Fibroblast of pulmonary artery (primary cell): ENCODE measurements at regions not wholly inside any gene's neighbourhood (a gene's known extent, or its start where the extent isn't known, plus 50 kb on each side); places are given as distances from the start of the nearest gene placed in this dataset.

ENCODE experiments used
- DNase-seq: peaks from one replicate; pipeline ENCODE4 v3.0.0-alpha.2; 2010; ENCODE audit warnings: low read depth
- H3K4me3 ChIP-seq: replicated peaks from 2 replicates; pipeline ENCODE4 v1.5.1; 2011; ENCODE audit warnings: low read depth, mild to moderate bottlenecking, control low read depth, low read length, moderate library complexity
- TF ChIP-seq, protein P1 (sequence below): IDR thresholded peaks from 2 replicates; pipeline ENCODE4 v1.5.1; 2011; ENCODE audit warnings: mild to moderate bottlenecking, control low read depth, low read length, inconsistent platforms; ENCODE audit errors: missing control alignments

GRCh38 chr3:109825971-109826810 lies 488.8 kb upstream of the DPPA4 start:
- H3K4me3 ChIP-seq = no peak overlapping the region
- TF ChIP-seq, protein P1, sequence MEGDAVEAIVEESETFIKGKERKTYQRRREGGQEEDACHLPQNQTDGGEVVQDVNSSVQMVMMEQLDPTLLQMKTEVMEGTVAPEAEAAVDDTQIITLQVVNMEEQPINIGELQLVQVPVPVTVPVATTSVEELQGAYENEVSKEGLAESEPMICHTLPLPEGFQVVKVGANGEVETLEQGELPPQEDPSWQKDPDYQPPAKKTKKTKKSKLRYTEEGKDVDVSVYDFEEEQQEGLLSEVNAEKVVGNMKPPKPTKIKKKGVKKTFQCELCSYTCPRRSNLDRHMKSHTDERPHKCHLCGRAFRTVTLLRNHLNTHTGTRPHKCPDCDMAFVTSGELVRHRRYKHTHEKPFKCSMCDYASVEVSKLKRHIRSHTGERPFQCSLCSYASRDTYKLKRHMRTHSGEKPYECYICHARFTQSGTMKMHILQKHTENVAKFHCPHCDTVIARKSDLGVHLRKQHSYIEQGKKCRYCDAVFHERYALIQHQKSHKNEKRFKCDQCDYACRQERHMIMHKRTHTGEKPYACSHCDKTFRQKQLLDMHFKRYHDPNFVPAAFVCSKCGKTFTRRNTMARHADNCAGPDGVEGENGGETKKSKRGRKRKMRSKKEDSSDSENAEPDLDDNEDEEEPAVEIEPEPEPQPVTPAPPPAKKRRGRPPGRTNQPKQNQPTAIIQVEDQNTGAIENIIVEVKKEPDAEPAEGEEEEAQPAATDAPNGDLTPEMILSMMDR = no peak
- DNase-seq = no peak

DNA sequence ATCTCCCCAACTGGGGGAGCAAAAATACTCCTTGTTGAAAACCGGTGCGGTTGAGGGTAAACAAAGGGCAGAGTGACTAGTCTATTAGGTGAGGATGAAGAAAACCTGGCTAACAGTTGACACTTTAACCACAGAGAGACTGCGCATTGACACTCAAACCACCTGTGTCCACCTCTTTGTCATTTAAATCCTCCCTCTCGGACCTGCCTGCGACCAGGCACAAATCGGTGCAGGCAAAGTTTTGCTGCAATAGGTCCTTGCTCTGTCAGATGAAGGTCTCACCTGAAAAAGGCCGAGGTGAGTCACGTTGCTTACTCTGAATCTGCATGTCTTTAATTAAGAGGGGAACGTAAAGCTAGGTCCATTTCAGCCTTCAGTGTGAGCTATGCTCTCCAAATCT lies 494.1 kb upstream of the DPPA4 start:
- TF ChIP-seq, protein P1 = no peak
- no peak overlapping the region for H3K4me3 ChIP-seq

DNA sequence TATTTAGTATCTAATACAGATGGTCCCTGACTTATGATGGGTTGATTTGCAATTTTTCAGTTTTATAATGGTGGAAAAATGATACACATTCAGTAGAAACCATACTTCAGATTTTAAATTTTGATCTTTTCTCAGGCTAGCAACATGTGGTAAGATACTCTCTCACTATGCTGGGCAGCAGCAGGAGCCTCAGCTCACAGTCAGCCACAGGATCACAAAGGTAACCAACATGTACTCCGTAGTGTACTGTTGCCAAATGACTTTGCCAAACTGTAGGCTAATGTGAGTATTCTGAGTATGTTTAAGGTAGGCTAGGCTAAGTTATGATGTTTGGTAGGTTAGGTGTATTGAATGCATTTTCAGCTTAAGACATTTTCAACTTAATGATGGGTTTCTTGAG lies 498.6 kb upstream of the DPPA4 start:
- DNase-seq = no peak
- TF ChIP-seq, protein P1 = no peak
- no peak overlapping the region for H3K4me3 ChIP-seq

More for the DNA sequence above, 494.1 kb upstream of the DPPA4 start:
- DNase-seq = no peak

GRCh38 chr3:109851854-109852253 lies 514.5 kb upstream of the DPPA4 start:
- DNase-seq = no peak
- H3K4me3 ChIP-seq = no peak overlapping the region

GRCh38 chr3:109852283-109852682 lies 514.9 kb upstream of the DPPA4 start:
- H3K4me3 ChIP-seq = no peak overlapping the region
- no peak for DNase-seq
- TF ChIP-seq, protein P1 = no peak

More at GRCh38 chr3:109851854-109852253, 514.5 kb upstream of the DPPA4 start:
- TF ChIP-seq, protein P1 = no peak

- TF ChIP-seq, protein P1 = no peak
- no peak for DNase-seq
- H3K4me3 ChIP-seq = no peak overlapping the region
Observed at GRCh38 chr3:109853077-109853731, 515.9 kb upstream of the DPPA4 start.
